ENCODE measurements at regions not wholly inside any gene's neighbourhood (a gene's known extent, or its start where the extent isn't known, plus 50 kb on each side); places are given as distances from the start of the nearest gene placed in this dataset.

- DNase-seq: no peak
Measured at GRCh38 chr5:7955476-7955875, 86.5 kb downstream of the MTRR start.

GRCh38 chr5:7957329-7957728 lies 88.4 kb downstream of the MTRR start:
- DNase-seq: no peak

GRCh38 chr5:7960142-7960541 lies 91.2 kb downstream of the MTRR start:
- no peak for DNase-seq

- no peak for DNase-seq
Measured at GRCh38 chr5:7961540-7961939, 92.6 kb downstream of the MTRR start.

GRCh38 chr5:7970816-7971215 lies 101.9 kb downstream of the MTRR start:
- DNase-seq: no peak

- DNase-seq: no peak
Measured at GRCh38 chr5:7976411-7977190, 107.7 kb downstream of the MTRR start.

GRCh38 chr5:7978114-7978513 lies 109.2 kb downstream of the MTRR start:
- DNase-seq: no peak

- no peak for DNase-seq
Measured at GRCh38 chr5:7978991-7979390, 110.0 kb downstream of the MTRR start.

- DNase-seq: no peak
Measured at GRCh38 chr5:7980881-7981280, 111.9 kb downstream of the MTRR start.

- no peak for DNase-seq
Measured at GRCh38 chr5:7983433-7983832, 114.5 kb downstream of the MTRR start.

- DNase-seq: no peak
Measured at GRCh38 chr5:7991125-7991821, 122.3 kb downstream of the MTRR start.

GRCh38 chr5:7995688-7996294 lies 126.8 kb downstream of the MTRR start:
- DNase-seq: no peak

GRCh38 chr5:8005416-8005815 lies 136.5 kb downstream of the MTRR start:
- no peak for DNase-seq

- no peak for DNase-seq
Measured at GRCh38 chr5:8012131-8012977, 143.4 kb downstream of the MTRR start.

GRCh38 chr5:8013948-8014710 lies 145.2 kb downstream of the MTRR start:
- DNase-seq: no peak

GRCh38 chr5:8019719-8020218 lies 150.8 kb downstream of the MTRR start:
- no peak for DNase-seq

- DNase-seq: no peak
Measured at GRCh38 chr5:8020861-8021514, 152.0 kb downstream of the MTRR start.

- DNase-seq: no peak
Measured at GRCh38 chr5:8028243-8028642, 159.3 kb downstream of the MTRR start.

- DNase-seq: no peak
Measured at GRCh38 chr5:8033261-8033660, 164.3 kb downstream of the MTRR start.

GRCh38 chr5:8034852-8035251 lies 165.9 kb downstream of the MTRR start:
- no peak for DNase-seq

GRCh38 chr5:8048920-8049319 lies 180.0 kb downstream of the MTRR start:
- DNase-seq: no peak
